HG03060 (cell line): ENCODE measurements at regions not wholly inside any gene's neighbourhood (a gene's known extent, or its start where the extent isn't known, plus 50 kb on each side); places are given as distances from the start of the nearest gene placed in this dataset.

Source experiments
- ATAC-seq: cut with Tn5 transposase; IDR thresholded peaks from one replicate; pipeline ENCODE4 v1.9.1; 2021; ENCODE audit warnings: low read depth, moderate number of reproducible peaks; ENCODE audit not compliant: unreplicated experiment

- ATAC-seq = no peak
These were observed 252.3 kb upstream of the KLF14 start for GRCh38 chr7:130986261-130986690.

GRCh38 chr7:130987092-130987491 is 253.1 kb upstream of the KLF14 start:
- no peak for ATAC-seq

GRCh38 chr7:130988443-130988842 is 254.4 kb upstream of the KLF14 start:
- ATAC-seq = no peak

- no peak for ATAC-seq
These were observed 255.2 kb upstream of the KLF14 start for GRCh38 chr7:130989101-130989795.

- ATAC-seq = no peak
These were observed 256.3 kb upstream of the KLF14 start for GRCh38 chr7:130990178-130990832.

- no peak for ATAC-seq
These were observed 259.8 kb upstream of the KLF14 start for GRCh38 chr7:130993671-130994365.

- ATAC-seq = no peak
These were observed 260.5 kb upstream of the KLF14 start for GRCh38 chr7:130994378-130995115.

GRCh38 chr7:130995252-130996081 is 261.5 kb upstream of the KLF14 start:
- no peak for ATAC-seq

- ATAC-seq = no peak
These were observed 262.3 kb upstream of the KLF14 start for GRCh38 chr7:130996205-130996832.

GRCh38 chr7:130996833-130997231 is 262.8 kb upstream of the KLF14 start:
- ATAC-seq = peak; percentile 50

GRCh38 chr7:130998993-130999602 is 265.1 kb upstream of the KLF14 start:
- no peak for ATAC-seq

GRCh38 chr7:130999926-131000325 is 265.9 kb upstream of the KLF14 start:
- ATAC-seq = no peak

- no peak for ATAC-seq
These were observed 266.4 kb upstream of the KLF14 start for GRCh38 chr7:131000389-131000788.

- ATAC-seq = no peak
These were observed 266.9 kb upstream of the KLF14 start for GRCh38 chr7:131000873-131001272.

- ATAC-seq = no peak
These were observed 268.6 kb upstream of the KLF14 start for GRCh38 chr7:131002600-131002999.

- ATAC-seq = no peak
These were observed 269.6 kb upstream of the KLF14 start for GRCh38 chr7:131003634-131004033.

- ATAC-seq = no peak
These were observed 270.4 kb upstream of the KLF14 start for GRCh38 chr7:131004371-131004770.

GRCh38 chr7:131007439-131008330 is 273.7 kb upstream of the KLF14 start:
- no peak for ATAC-seq
